Stomach smooth muscle (tissue), 2 donors: ENCODE measurements at regions not wholly inside any gene's neighbourhood (a gene's known extent, or its start where the extent isn't known, plus 50 kb on each side); places are given as distances from the start of the nearest gene placed in this dataset.

Experiments used
- H3K27ac ChIP-seq: one replicate; pipeline ENCODE4 v1.7.0; 2013; ENCODE audit warnings: mild to moderate bottlenecking, low read length, inconsistent platforms
- H3K27me3 ChIP-seq, 2 donors: one replicate each; pipeline ENCODE4 v1.7.0; 2013; ENCODE audit warnings: low read length in 2 of 2; ENCODE audit not compliant: insufficient read depth in 2 of 2, control insufficient read depth in 1 of 2
- H3K36me3 ChIP-seq, 2 donors: one replicate each; pipeline ENCODE4 v1.7.0; 2013; ENCODE audit warnings: low read length in 2 of 2; ENCODE audit not compliant: control insufficient read depth in 2 of 2, insufficient read depth in 2 of 2
- H3K4me1 ChIP-seq: one replicate; pipeline ENCODE4 v1.7.0; 2013; ENCODE audit warnings: low read length; ENCODE audit not compliant: control insufficient read depth, insufficient read depth
- H3K4me3 ChIP-seq, 2 donors: one replicate each; pipeline ENCODE4 v1.7.0; 2013; ENCODE audit warnings: low read length in 2 of 2
- H3K9ac ChIP-seq, 2 donors: one replicate each; pipeline ENCODE4 v1.7.0; 2013; ENCODE audit warnings: low read length in 2 of 2, mild to moderate bottlenecking in 1 of 2
- H3K9me3 ChIP-seq, 2 donors: one replicate each; pipeline ENCODE4 v1.7.0; 2013; ENCODE audit warnings: low read length in 2 of 2; ENCODE audit not compliant: control insufficient read depth in 2 of 2
- donor health status: healthy.
- donor health status: Pancreatic carcinoma.

- Histone ChIP-seq H3K9me3 (no peaks in the 10 kb centered on the region), H3K27me3 (no peaks in the 10 kb centered on the region), H3K4me3 (no peak overlapping the region), H3K9ac (no peak overlapping the region), H3K36me3 (no peaks in the 10 kb centered on the region), H3K4me1 (no peaks in the 10 kb centered on the region), H3K27ac (no peak overlapping the region)
These were observed 200.3 kb upstream of the NAV3 start for GRCh38 chr12:77630344-77630743.

- Histone ChIP-seq H3K4me1 (no peaks in the 10 kb centered on the region), H3K9ac (no peak overlapping the region), H3K9me3 (no peaks in the 10 kb centered on the region), H3K36me3 (no peaks in the 10 kb centered on the region), H3K27ac (no peak overlapping the region), H3K27me3 (no peaks in the 10 kb centered on the region), H3K4me3 (no peak overlapping the region)
These were observed 201.6 kb upstream of the NAV3 start for GRCh38 chr12:77629141-77629540.

DNA sequence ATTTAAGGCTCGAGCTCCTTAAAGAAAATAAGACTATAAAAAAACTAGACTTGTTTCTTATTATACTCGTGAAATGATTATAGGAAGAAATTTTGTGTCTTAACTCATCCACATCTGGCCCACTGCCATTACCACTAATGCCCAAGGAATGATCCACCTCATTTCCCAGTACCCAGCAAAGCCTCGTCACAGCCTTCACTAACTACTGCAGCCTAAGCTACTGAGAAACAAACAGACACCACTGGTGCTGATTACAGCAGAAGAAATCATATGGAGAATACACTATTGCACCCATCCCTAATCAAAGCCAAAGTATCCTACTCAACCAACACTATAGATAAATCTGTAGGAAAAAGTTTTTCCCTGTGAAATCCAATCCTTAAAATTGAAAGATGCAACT lies 205.3 kb upstream of the NAV3 start:
- Histone ChIP-seq H3K36me3 (no peaks in the 10 kb centered on the region), H3K4me1 (no peaks in the 10 kb centered on the region), H3K9me3 (no peaks in the 10 kb centered on the region), H3K27me3 (no peaks in the 10 kb centered on the region), H3K9ac (no peak overlapping the region), H3K4me3 (no peak overlapping the region), H3K27ac (no peak overlapping the region)

GRCh38 chr12:77619425-77619824 lies 211.3 kb upstream of the NAV3 start:
- Histone ChIP-seq H3K4me3 (no peak overlapping the region), H3K36me3 (no peaks in the 10 kb centered on the region), H3K9me3 (peaks cover 3 to 13% of the 10 kb centered on the region in 2 donors), H3K4me1 (no peaks in the 10 kb centered on the region), H3K27me3 (no peaks in the 10 kb centered on the region), H3K27ac (no peak overlapping the region), H3K9ac (no peak overlapping the region)

GRCh38 chr12:77617818-77618217 lies 212.9 kb upstream of the NAV3 start:
- H3K9me3 ChIP-seq: peaks cover 3 to 13% of the 10 kb centered on the region in 2 donors
- no peaks in the 10 kb centered on the region for H3K4me1 ChIP-seq
- no peaks in the 10 kb centered on the region for H3K36me3 ChIP-seq
- H3K27me3 ChIP-seq: no peaks in the 10 kb centered on the region
- no peak overlapping the region for H3K27ac ChIP-seq
- no peak overlapping the region for H3K9ac ChIP-seq
- H3K4me3 ChIP-seq: no peak overlapping the region

GRCh38 chr12:77615332-77615731 lies 215.4 kb upstream of the NAV3 start:
- Histone ChIP-seq H3K9me3 (peaks cover 3 to 13% of the 10 kb centered on the region in 2 donors), H3K27ac (no peak overlapping the region), H3K27me3 (no peaks in the 10 kb centered on the region), H3K36me3 (no peaks in the 10 kb centered on the region), H3K9ac (no peak overlapping the region), H3K4me1 (no peaks in the 10 kb centered on the region), H3K4me3 (no peak overlapping the region)

- no peak overlapping the region for H3K9ac ChIP-seq
- no peak overlapping the region for H3K27ac ChIP-seq
- H3K27me3 ChIP-seq: no peaks in the 10 kb centered on the region
- H3K4me1 ChIP-seq: no peaks in the 10 kb centered on the region
- no peak overlapping the region for H3K4me3 ChIP-seq
- H3K9me3 ChIP-seq: peaks cover 3 to 13% of the 10 kb centered on the region in 2 donors
- no peaks in the 10 kb centered on the region for H3K36me3 ChIP-seq
These were observed 217.3 kb upstream of the NAV3 start for GRCh38 chr12:77613411-77613810.

DNA sequence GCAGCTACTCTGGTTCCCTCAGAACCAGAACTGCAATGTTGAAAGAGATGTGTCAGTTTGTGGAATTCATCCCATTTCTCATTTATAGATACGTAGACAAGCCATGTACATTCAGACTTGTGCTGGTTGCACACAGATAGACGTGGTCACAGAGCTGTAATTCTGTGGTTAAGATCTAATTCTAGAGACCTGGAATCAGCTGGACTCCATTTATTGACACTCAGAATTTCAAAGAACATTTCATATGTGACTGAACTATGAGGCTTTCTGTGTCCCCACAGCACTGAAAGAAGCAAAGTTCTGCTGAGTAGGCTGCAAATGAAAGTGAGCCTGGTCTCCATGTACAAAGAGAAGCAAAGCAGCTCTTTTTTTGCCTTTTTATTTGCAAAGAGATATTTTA lies 220.2 kb upstream of the NAV3 start:
- H3K4me1 ChIP-seq: no peaks in the 10 kb centered on the region
- H3K36me3 ChIP-seq: no peaks in the 10 kb centered on the region
- H3K4me3 ChIP-seq: no peak overlapping the region
- H3K27ac ChIP-seq: no peak overlapping the region
- H3K9me3 ChIP-seq: no peaks in the 10 kb centered on the region
- no peaks in the 10 kb centered on the region for H3K27me3 ChIP-seq
- no peak overlapping the region for H3K9ac ChIP-seq

DNA sequence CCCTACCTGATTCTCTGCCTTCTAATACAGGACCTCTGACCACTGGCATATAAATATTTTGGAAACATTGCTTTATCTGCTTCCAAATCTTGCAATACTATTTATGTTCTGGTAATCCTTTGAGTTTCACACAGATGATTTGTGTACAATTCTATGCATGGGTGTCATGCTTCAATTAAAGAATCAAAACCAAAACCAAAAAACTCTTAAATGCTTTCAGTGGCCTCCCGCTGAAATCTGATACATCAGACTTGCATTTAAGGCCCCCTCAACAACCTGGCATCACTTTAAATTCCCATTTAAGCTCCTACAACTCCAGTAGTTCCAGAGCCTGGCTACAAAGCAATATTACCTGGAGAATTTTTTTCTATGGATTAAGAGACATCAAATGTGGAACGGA lies 221.7 kb upstream of the NAV3 start:
- no peaks in the 10 kb centered on the region for H3K36me3 ChIP-seq
- no peak overlapping the region for H3K27ac ChIP-seq
- H3K9ac ChIP-seq: no peak overlapping the region
- H3K4me1 ChIP-seq: no peaks in the 10 kb centered on the region
- no peaks in the 10 kb centered on the region for H3K9me3 ChIP-seq
- no peaks in the 10 kb centered on the region for H3K27me3 ChIP-seq
- H3K4me3 ChIP-seq: no peak overlapping the region

DNA sequence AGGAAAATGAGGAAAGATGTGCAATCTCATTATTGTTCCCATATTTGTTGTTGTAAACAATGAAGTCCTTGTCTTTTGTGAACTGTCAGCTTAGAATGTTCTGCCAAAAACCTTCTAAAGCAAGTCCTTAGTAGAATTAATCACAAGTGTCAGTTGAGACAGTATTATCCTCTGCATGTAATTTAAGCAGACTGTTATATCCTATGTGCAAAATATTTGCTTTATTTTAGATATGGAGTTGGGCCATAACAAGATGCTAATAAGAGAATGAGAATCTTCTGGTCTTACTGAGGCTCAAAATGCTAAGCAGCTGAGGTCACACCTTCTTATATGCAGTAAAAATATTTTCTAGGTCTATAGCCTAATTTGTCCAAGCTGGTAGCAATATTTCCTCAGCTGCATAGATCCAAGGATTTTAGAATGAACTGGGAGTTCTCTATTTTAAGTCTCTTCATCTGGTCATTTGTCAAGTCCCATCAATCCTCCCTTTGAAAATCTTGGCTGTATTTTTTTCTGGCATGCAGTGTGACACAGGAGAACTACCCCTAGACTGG lies 222.3 kb upstream of the NAV3 start:
- H3K4me1 ChIP-seq: no peaks in the 10 kb centered on the region
- H3K36me3 ChIP-seq: no peaks in the 10 kb centered on the region
- H3K4me3 ChIP-seq: no peak overlapping the region
- H3K9me3 ChIP-seq: no peaks in the 10 kb centered on the region
- H3K9ac ChIP-seq: no peak overlapping the region
- H3K27ac ChIP-seq: no peak overlapping the region
- H3K27me3 ChIP-seq: no peaks in the 10 kb centered on the region

DNA sequence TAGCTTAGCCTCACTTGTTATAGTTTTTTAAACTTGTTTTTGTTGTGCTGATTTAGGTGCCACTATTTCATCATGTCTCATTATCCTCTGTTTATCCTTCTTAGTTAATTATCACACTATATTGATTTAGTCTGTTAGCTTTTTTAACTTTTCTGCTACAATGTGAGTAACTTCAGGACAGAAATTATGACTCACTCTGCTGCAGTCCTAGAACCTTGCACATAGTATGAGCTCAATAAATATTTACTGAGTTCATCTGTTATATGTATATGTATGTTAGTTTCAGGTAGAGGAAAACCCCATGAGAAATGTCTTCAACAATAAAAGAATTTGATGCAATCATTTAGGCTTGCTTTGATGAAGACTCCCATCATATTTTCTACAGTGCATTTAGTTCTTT lies 224.3 kb upstream of the NAV3 start:
- H3K27ac ChIP-seq: no peak overlapping the region
- H3K4me3 ChIP-seq: no peak overlapping the region
- no peak overlapping the region for H3K9ac ChIP-seq
- H3K9me3 ChIP-seq: no peaks in the 10 kb centered on the region
- no peaks in the 10 kb centered on the region for H3K36me3 ChIP-seq
- no peaks in the 10 kb centered on the region for H3K4me1 ChIP-seq
- H3K27me3 ChIP-seq: no peaks in the 10 kb centered on the region
